WTC11 (cell line): ENCODE measurements at regions not wholly inside any gene's neighbourhood (a gene's known extent, or its start where the extent isn't known, plus 50 kb on each side); places are given as distances from the start of the nearest gene placed in this dataset.
A peak's percentile ranks its signal among the peaks of the same experiment; 100 is the strongest.

ENCODE experiments used
- ATAC-seq: fragments of 200-7000 bp; cut with Tn5 transposase; 2 replicates; pipeline ENCODE4 v1.10.0; 2021; ENCODE audit warnings: mild to moderate bottlenecking, moderate library complexity
- CTCF ChIA-PET: fragments of 300-600 bp; sonication (Branson Sonifier 250); formaldehyde crosslinking; loops from one replicate; lab custom pipeline; 2021; ENCODE audit warnings: antibody characterized with exemption; lab: Charles Lee
- POLR2A ChIA-PET: fragments of 350-600 bp; sonication (Branson Sonifier 250); formaldehyde crosslinking; loops from one replicate; lab custom pipeline; 2021; ENCODE audit warnings: antibody characterized with exemption; lab: Charles Lee
- DNase-seq: peaks from one replicate; pipeline ENCODE4 v3.0.0; 2021; ENCODE audit warnings: low spot score
- H3K27ac Mint-ChIP-seq: 2 replicates; pipeline ENCODE4 v1.8.0; 2021; ENCODE audit warnings: mixed read lengths
- H3K27me3 Mint-ChIP-seq: 2 replicates; pipeline ENCODE4 v1.8.0; 2021; ENCODE audit warnings: low read depth, mild to moderate bottlenecking, moderate library complexity, mixed read lengths
- H3K36me3 Mint-ChIP-seq: 2 replicates; pipeline ENCODE4 v1.8.0; 2021; ENCODE audit warnings: mixed read lengths
- H3K4me1 Mint-ChIP-seq: 2 replicates; pipeline ENCODE4 v1.8.0; 2022; ENCODE audit warnings: mixed read lengths
- H3K4me3 Mint-ChIP-seq: 2 replicates; pipeline ENCODE4 v1.8.0; 2021; ENCODE audit warnings: mild to moderate bottlenecking, moderate library complexity, mixed read lengths
- H3K9me3 Mint-ChIP-seq: 2 replicates; pipeline ENCODE4 v1.8.0; 2021; ENCODE audit warnings: mixed read lengths
- ATF1 ChIP-seq: sonication (generic); formaldehyde crosslinking; IDR thresholded peaks from 2 replicates; pipeline ENCODE4 v1.8.1; 2023; ENCODE audit warnings: mild to moderate bottlenecking, moderate library complexity, missing genetic modification reagents
- CDX4 ChIP-seq: fragments of 250-450 bp; sonication (Bioruptor Pico); IDR thresholded peaks from 2 replicates; pipeline ENCODE4 v1.9.0; 2021; ENCODE audit warnings: moderate library complexity, mild to moderate bottlenecking, inconsistent platforms, borderline replicate concordance
- IRF1 ChIP-seq: sonication (generic); formaldehyde crosslinking; IDR thresholded peaks from 2 replicates; pipeline ENCODE4 v1.8.0; 2023; ENCODE audit warnings: missing genetic modification reagents
- JUN ChIP-seq: sonication (generic); formaldehyde crosslinking; IDR thresholded peaks from 2 replicates; pipeline ENCODE4 v1.8.0; 2023; ENCODE audit warnings: mild to moderate bottlenecking, missing genetic modification reagents
- NR1H2 ChIP-seq: sonication (generic); formaldehyde crosslinking; IDR thresholded peaks from 2 replicates; pipeline ENCODE4 v1.9.0; 2021; ENCODE audit warnings: mild to moderate bottlenecking, moderate library complexity, missing genetic modification reagents
- PRRX2 ChIP-seq: fragments of 250-450 bp; sonication (Bioruptor Pico); IDR thresholded peaks from 2 replicates; pipeline ENCODE4 v1.8.0; 2021; ENCODE audit warnings: mild to moderate bottlenecking
- RELA ChIP-seq: sonication (generic); formaldehyde crosslinking; IDR thresholded peaks from 2 replicates; pipeline ENCODE4 v1.8.1; 2022; ENCODE audit warnings: missing genetic modification reagents, mild to moderate bottlenecking, borderline replicate concordance
- USF2 ChIP-seq: sonication (generic); formaldehyde crosslinking; IDR thresholded peaks from 2 replicates; pipeline ENCODE4 v1.8.1; 2023; ENCODE audit warnings: mild to moderate bottlenecking, missing genetic modification reagents, moderate library complexity
- ZBTB21 ChIP-seq: sonication (generic); formaldehyde crosslinking; IDR thresholded peaks from 2 replicates; pipeline ENCODE4 v1.8.1; 2023; ENCODE audit warnings: mild to moderate bottlenecking, missing genetic modification reagents, borderline replicate concordance
- ZBTB43 ChIP-seq: sonication (generic); formaldehyde crosslinking; IDR thresholded peaks from 2 replicates; pipeline ENCODE4 v1.8.1; 2023; ENCODE audit warnings: mild to moderate bottlenecking, missing genetic modification reagents
- ZNF281 ChIP-seq: sonication (generic); formaldehyde crosslinking; IDR thresholded peaks from 2 replicates; pipeline ENCODE4 v1.8.0; 2023; ENCODE audit warnings: mild to moderate bottlenecking, missing genetic modification reagents
- ZNF317 ChIP-seq: sonication (generic); formaldehyde crosslinking; IDR thresholded peaks from 2 replicates; pipeline ENCODE4 v1.8.1; 2023; ENCODE audit warnings: low read depth, mild to moderate bottlenecking, moderate library complexity, missing genetic modification reagents, borderline replicate concordance
- ZNF416 ChIP-seq: fragments of 250-450 bp; sonication (Bioruptor Pico); IDR thresholded peaks from 2 replicates; pipeline ENCODE4 v1.9.0; 2021; ENCODE audit warnings: mild to moderate bottlenecking, inconsistent platforms
- TF ChIP-seq, protein P1 (sequence below): sonication (generic); formaldehyde crosslinking; IDR thresholded peaks from 2 replicates; pipeline ENCODE4 v1.8.1; 2022; ENCODE audit warnings: low read depth, missing genetic modification reagents, borderline replicate concordance
- TF ChIP-seq, protein P2 (sequence below): fragments of 250-450 bp; sonication (Bioruptor Pico); IDR thresholded peaks from 2 replicates; pipeline ENCODE4 v1.9.0; 2021; ENCODE audit warnings: mild to moderate bottlenecking
- TF ChIP-seq, protein P3 (sequence below): fragments of 250-450 bp; sonication (Bioruptor Pico); IDR thresholded peaks from 2 replicates; pipeline ENCODE4 v1.9.0; 2021; ENCODE audit warnings: mild to moderate bottlenecking, borderline replicate concordance
- TF ChIP-seq, protein P4 (sequence below): sonication (generic); formaldehyde crosslinking; IDR thresholded peaks from 2 replicates; pipeline ENCODE4 v1.8.1; 2022; ENCODE audit warnings: mild to moderate bottlenecking, moderate library complexity, missing genetic modification reagents

- ATAC-seq = no peak
- POLR2A ChIA-PET = no interaction called here
- peaks cover 25% of the 10 kb centered on the region for H3K9me3 Mint-ChIP-seq
These were observed 1466.9 kb upstream of the CELF2 start for GRCh38 chr10:9550810-9551209.

DNA sequence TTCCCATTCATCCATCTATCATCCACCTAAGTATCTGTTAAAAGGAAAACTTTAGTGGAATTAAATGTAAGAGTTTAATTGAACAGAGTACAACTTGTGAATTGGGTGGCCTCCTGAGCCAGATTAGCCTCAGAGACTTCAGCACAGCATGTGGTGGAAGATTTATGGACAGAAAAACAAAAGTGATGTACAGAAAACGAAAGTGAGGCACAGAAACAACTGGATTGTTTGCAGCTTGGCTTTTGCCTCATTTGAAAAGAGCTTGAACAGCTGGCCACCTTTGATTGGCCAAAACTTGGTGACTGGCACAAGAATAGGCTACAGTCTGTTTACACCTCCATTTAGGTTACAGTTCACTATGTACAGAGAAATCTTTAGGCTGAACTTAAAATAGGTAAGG, 1463.4 kb upstream of the CELF2 start:
- CTCF ChIA-PET = interaction anchor here (1.2 kb wide), 1 partner anchor 211 kb away, joined by 3 read pairs; no protein-coding TSS in a partner anchor
- Mint-ChIP-seq H3K4me1 (no peaks in the 10 kb centered on the region), H3K4me3 (no peak overlapping the region)
- DNase-seq = no peak
- TF ChIP-seq ATF1 = no peak
- TF ChIP-seq CDX4 (CRISPR knock-in tag) = no peak
- TF ChIP-seq JUN (CRISPR knock-in tag) = no peak
- TF ChIP-seq USF2 = no peak
- TF ChIP-seq ZNF281 (CRISPR knock-in tag) = no peak
- TF ChIP-seq, protein P1, sequence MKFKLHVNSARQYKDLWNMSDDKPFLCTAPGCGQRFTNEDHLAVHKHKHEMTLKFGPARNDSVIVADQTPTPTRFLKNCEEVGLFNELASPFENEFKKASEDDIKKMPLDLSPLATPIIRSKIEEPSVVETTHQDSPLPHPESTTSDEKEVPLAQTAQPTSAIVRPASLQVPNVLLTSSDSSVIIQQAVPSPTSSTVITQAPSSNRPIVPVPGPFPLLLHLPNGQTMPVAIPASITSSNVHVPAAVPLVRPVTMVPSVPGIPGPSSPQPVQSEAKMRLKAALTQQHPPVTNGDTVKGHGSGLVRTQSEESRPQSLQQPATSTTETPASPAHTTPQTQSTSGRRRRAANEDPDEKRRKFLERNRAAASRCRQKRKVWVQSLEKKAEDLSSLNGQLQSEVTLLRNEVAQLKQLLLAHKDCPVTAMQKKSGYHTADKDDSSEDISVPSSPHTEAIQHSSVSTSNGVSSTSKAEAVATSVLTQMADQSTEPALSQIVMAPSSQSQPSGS (CRISPR knock-in tag) = no peak
- no peak for TF ChIP-seq RELA (CRISPR knock-in tag)
- TF ChIP-seq PRRX2 (CRISPR knock-in tag) = no peak
- TF ChIP-seq, protein P2, sequence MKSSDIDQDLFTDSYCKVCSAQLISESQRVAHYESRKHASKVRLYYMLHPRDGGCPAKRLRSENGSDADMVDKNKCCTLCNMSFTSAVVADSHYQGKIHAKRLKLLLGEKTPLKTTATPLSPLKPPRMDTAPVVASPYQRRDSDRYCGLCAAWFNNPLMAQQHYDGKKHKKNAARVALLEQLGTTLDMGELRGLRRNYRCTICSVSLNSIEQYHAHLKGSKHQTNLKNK (CRISPR knock-in tag) = no peak
- no peak for TF ChIP-seq ZBTB43 (CRISPR knock-in tag)
- TF ChIP-seq ZNF416 (CRISPR knock-in tag) = no peak
- TF ChIP-seq, protein P3, sequence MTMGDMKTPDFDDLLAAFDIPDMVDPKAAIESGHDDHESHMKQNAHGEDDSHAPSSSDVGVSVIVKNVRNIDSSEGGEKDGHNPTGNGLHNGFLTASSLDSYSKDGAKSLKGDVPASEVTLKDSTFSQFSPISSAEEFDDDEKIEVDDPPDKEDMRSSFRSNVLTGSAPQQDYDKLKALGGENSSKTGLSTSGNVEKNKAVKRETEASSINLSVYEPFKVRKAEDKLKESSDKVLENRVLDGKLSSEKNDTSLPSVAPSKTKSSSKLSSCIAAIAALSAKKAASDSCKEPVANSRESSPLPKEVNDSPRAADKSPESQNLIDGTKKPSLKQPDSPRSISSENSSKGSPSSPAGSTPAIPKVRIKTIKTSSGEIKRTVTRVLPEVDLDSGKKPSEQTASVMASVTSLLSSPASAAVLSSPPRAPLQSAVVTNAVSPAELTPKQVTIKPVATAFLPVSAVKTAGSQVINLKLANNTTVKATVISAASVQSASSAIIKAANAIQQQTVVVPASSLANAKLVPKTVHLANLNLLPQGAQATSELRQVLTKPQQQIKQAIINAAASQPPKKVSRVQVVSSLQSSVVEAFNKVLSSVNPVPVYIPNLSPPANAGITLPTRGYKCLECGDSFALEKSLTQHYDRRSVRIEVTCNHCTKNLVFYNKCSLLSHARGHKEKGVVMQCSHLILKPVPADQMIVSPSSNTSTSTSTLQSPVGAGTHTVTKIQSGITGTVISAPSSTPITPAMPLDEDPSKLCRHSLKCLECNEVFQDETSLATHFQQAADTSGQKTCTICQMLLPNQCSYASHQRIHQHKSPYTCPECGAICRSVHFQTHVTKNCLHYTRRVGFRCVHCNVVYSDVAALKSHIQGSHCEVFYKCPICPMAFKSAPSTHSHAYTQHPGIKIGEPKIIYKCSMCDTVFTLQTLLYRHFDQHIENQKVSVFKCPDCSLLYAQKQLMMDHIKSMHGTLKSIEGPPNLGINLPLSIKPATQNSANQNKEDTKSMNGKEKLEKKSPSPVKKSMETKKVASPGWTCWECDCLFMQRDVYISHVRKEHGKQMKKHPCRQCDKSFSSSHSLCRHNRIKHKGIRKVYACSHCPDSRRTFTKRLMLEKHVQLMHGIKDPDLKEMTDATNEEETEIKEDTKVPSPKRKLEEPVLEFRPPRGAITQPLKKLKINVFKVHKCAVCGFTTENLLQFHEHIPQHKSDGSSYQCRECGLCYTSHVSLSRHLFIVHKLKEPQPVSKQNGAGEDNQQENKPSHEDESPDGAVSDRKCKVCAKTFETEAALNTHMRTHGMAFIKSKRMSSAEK = no peak
- TF ChIP-seq ZBTB21 = no peak
- TF ChIP-seq, all 79 proteins: peak for 0
- H3K36me3 Mint-ChIP-seq = peaks cover 8% of the 10 kb centered on the region
- POLR2A ChIA-PET = no interaction called here
- H3K27ac Mint-ChIP-seq = no peak overlapping the region
- H3K27me3 Mint-ChIP-seq = no peaks in the 10 kb centered on the region
- H3K9me3 Mint-ChIP-seq = peaks cover 25% of the 10 kb centered on the region
- ATAC-seq = no peak

More at GRCh38 chr10:9550810-9551209, 1466.9 kb upstream of the CELF2 start:
- TF ChIP-seq, protein P4, sequence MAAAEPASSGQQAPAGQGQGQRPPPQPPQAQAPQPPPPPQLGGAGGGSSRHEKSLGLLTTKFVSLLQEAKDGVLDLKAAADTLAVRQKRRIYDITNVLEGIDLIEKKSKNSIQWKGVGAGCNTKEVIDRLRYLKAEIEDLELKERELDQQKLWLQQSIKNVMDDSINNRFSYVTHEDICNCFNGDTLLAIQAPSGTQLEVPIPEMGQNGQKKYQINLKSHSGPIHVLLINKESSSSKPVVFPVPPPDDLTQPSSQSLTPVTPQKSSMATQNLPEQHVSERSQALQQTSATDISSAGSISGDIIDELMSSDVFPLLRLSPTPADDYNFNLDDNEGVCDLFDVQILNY (CRISPR knock-in tag) = no peak
- TF ChIP-seq IRF1 (CRISPR knock-in tag) (no peak), ZNF317 (CRISPR knock-in tag) (peak; percentile 97), NR1H2 (CRISPR knock-in tag) (no peak)
- H3K36me3 Mint-ChIP-seq = peaks cover 8% of the 10 kb centered on the region
- DNase-seq = no peak
- no peak overlapping the region for H3K27ac Mint-ChIP-seq
- no peaks in the 10 kb centered on the region for H3K27me3 Mint-ChIP-seq
- CTCF ChIA-PET = no interaction called here
- no peak overlapping the region for H3K4me3 Mint-ChIP-seq
- H3K4me1 Mint-ChIP-seq = peaks cover 6% of the 10 kb centered on the region
